ENCODE measurements at regions not wholly inside any gene's neighbourhood (a gene's known extent, or its start where the extent isn't known, plus 50 kb on each side); places are given as distances from the start of the nearest gene placed in this dataset.

DNA sequence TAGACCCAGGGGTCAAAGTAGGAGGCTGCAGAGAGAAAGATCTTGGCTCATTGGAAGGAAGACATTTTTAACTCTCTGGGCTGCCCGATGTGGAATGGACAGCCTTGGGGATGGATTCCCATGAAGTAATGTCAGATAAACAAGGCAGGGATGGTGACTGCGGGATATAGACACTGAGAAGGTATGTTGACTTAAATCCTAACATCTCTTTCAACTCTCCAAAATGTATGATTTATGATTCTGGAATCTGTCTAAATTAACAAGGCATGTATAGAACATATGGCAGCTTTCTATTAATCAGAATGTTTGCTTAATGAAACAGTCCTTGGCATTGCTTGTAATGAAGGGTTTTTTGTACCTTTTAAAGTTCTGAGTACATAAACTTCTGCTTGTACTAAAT is 56.1 kb upstream of the VSTM5 start:
- H3K4me1 Mint-ChIP-seq, result no peaks in the 10 kb centered on the region
- H3K36me3 Mint-ChIP-seq, result no peaks in the 10 kb centered on the region
- H3K4me1 ChIP-seq (ENCODE audit: control insufficient read depth, insufficient read depth, low read length), result no peaks in the 10 kb centered on the region
- peaks cover 0 to 13% of the 10 kb centered on the region in 2 donors for H3K27me3 Mint-ChIP-seq (ENCODE audit: low read depth in 2 of 2)
- H3K27ac Mint-ChIP-seq, result no peak overlapping the region
- H3K27ac ChIP-seq (ENCODE audit: low read length), result no peak overlapping the region
- no peak for ATAC-seq
- DNase-seq, result no peak
- no peaks in the 10 kb centered on the region for H3K9me3 ChIP-seq (ENCODE audit: control insufficient read depth, insufficient read depth, low read length)
- WGBS (ENCODE audit: insufficient coverage), result 89% methylated on average over 1 of the region's 2 CpGs
- H3K9me3 Mint-ChIP-seq, result peaks cover 0 to 3% of the 10 kb centered on the region in 2 donors
- no peak overlapping the region for H3K4me3 ChIP-seq (ENCODE audit: low read length)
- no peak overlapping the region for H3K4me3 Mint-ChIP-seq
- no peaks in the 10 kb centered on the region for H3K36me3 ChIP-seq (ENCODE audit: control insufficient read depth, insufficient read depth, low read length)
- intact Hi-C loops (cut with micrococcal nuclease), result no loop called here
- TF ChIP-seq, protein P1, sequence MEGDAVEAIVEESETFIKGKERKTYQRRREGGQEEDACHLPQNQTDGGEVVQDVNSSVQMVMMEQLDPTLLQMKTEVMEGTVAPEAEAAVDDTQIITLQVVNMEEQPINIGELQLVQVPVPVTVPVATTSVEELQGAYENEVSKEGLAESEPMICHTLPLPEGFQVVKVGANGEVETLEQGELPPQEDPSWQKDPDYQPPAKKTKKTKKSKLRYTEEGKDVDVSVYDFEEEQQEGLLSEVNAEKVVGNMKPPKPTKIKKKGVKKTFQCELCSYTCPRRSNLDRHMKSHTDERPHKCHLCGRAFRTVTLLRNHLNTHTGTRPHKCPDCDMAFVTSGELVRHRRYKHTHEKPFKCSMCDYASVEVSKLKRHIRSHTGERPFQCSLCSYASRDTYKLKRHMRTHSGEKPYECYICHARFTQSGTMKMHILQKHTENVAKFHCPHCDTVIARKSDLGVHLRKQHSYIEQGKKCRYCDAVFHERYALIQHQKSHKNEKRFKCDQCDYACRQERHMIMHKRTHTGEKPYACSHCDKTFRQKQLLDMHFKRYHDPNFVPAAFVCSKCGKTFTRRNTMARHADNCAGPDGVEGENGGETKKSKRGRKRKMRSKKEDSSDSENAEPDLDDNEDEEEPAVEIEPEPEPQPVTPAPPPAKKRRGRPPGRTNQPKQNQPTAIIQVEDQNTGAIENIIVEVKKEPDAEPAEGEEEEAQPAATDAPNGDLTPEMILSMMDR (IDR thresholded peaks at IDR 0.05), result no peak
- H3K27me3 ChIP-seq (ENCODE audit: control insufficient read depth, insufficient read depth, low read length), result no peaks in the 10 kb centered on the region

DNA sequence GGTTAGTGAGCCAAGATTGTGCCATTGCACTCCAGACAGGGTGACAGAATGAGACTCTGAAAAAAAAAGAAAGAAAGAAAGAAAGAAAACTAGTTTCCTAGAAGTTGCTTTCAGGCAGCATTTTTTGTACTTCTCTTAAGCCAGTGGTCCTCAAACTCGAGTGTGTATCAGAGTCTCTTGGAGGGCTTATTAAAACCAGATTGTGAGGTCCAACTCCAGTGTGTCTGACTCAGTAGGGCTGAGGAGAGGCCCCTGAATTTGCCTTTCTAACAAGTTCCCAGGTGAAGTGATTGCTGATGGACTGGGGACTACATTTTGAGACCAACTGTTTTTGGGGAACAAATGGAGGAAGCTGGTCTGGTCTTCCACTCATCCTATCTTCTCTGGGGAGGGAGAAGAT is 57.5 kb upstream of the VSTM5 start:
- Mint-ChIP-seq H3K4me3 (no peak overlapping the region), H3K36me3 (no peaks in the 10 kb centered on the region), H3K4me1 (no peaks in the 10 kb centered on the region), H3K27me3 (ENCODE audit: low read depth in 2 of 2) (peaks cover 0 to 9% of the 10 kb centered on the region in 2 donors), H3K9me3 (no peaks in the 10 kb centered on the region), H3K27ac (no peak overlapping the region)
- TF ChIP-seq, protein P1 (IDR thresholded peaks at IDR 0.05), result no peak
- ATAC-seq, result no peak
- H3K9me3 ChIP-seq (ENCODE audit: control insufficient read depth, insufficient read depth, low read length), result no peaks in the 10 kb centered on the region
- no peaks in the 10 kb centered on the region for H3K27me3 ChIP-seq (ENCODE audit: control insufficient read depth, insufficient read depth, low read length)
- H3K36me3 ChIP-seq (ENCODE audit: control insufficient read depth, insufficient read depth, low read length), result no peaks in the 10 kb centered on the region
- 57% methylated on average over 1 of the region's 1 CpG for WGBS (ENCODE audit: insufficient coverage)
- no peaks in the 10 kb centered on the region for H3K4me1 ChIP-seq (ENCODE audit: control insufficient read depth, insufficient read depth, low read length)
- no peak for DNase-seq
- H3K4me3 ChIP-seq (ENCODE audit: low read length), result no peak overlapping the region
- H3K27ac ChIP-seq (ENCODE audit: low read length), result no peak overlapping the region
- intact Hi-C loops (cut with micrococcal nuclease), result no loop called here

DNA sequence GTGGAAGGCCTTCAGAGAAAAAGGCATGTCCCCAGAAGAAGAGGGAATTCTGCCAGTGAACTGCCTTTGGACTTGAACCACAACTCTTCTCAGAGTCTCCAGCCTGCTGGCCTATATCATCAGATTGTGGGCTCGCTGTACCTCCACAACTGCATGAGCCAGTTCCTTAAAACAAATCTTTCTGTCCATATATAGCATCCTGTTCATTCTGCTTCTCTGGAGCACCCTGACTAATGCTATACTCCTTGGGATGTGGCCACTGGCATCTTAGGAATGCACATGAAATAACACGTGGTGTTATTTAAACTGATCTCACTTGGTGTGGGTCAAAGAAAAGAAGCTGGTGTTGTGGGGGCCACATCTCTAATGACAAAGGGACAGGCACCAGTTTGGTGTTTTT is 58.3 kb upstream of the VSTM5 start:
- Mint-ChIP-seq H3K27ac (no peak overlapping the region), H3K9me3 (no peaks in the 10 kb centered on the region), H3K27me3 (ENCODE audit: low read depth in 2 of 2) (peaks cover 0 to 8% of the 10 kb centered on the region in 2 donors), H3K4me1 (no peaks in the 10 kb centered on the region), H3K4me3 (no peak overlapping the region), H3K36me3 (no peaks in the 10 kb centered on the region)
- intact Hi-C loops (cut with micrococcal nuclease), result no loop called here
- no peaks in the 10 kb centered on the region for H3K27me3 ChIP-seq (ENCODE audit: control insufficient read depth, insufficient read depth, low read length)
- no peaks in the 10 kb centered on the region for H3K4me1 ChIP-seq (ENCODE audit: control insufficient read depth, insufficient read depth, low read length)
- H3K36me3 ChIP-seq (ENCODE audit: control insufficient read depth, insufficient read depth, low read length), result no peaks in the 10 kb centered on the region
- TF ChIP-seq, protein P1 (IDR thresholded peaks at IDR 0.05), result no peak
- no peaks in the 10 kb centered on the region for H3K9me3 ChIP-seq (ENCODE audit: control insufficient read depth, insufficient read depth, low read length)
- no peak overlapping the region for H3K27ac ChIP-seq (ENCODE audit: low read length)
- ATAC-seq (no peak), DNase-seq (no peak)
- no peak overlapping the region for H3K4me3 ChIP-seq (ENCODE audit: low read length)
- WGBS (ENCODE audit: insufficient coverage), result 64% methylated on average over 2 of the region's 2 CpGs

DNA sequence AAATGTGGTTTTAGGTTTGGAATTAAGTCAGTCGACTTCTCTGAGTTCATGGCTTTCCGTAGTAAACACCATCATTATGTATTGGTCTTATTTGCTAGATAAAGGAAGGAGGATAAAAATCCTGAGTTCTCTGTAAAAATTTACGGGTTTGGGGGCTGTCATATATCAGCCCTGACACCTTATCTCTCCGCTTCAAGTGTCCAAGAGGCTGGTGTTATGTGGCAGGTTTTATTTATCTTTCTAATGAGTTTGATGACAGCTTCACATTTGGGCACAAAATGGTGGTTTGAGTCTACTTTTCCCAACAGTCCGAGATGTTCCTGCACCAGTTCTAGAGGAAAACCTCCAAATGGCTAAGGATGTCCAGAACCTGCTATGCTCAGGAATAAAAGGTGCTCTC is 67.3 kb upstream of the VSTM5 start:
- no peak for DNase-seq
- Histone ChIP-seq H3K9me3 (ENCODE audit: control insufficient read depth, insufficient read depth, low read length) (no peaks in the 10 kb centered on the region), H3K27me3 (ENCODE audit: control insufficient read depth, insufficient read depth, low read length) (peaks cover 2% of the 10 kb centered on the region), H3K4me1 (ENCODE audit: control insufficient read depth, insufficient read depth, low read length) (no peaks in the 10 kb centered on the region), H3K27ac (ENCODE audit: low read length) (no peak overlapping the region), H3K36me3 (ENCODE audit: control insufficient read depth, insufficient read depth, low read length) (no peaks in the 10 kb centered on the region), H3K4me3 (ENCODE audit: low read length) (no peak overlapping the region)
- 76% methylated on average over 5 of the region's 5 CpGs for WGBS (ENCODE audit: insufficient coverage)
- intact Hi-C loops (cut with micrococcal nuclease), result no loop called here
- Mint-ChIP-seq H3K9me3 (peaks cover 0 to 3% of the 10 kb centered on the region in 2 donors), H3K27me3 (ENCODE audit: low read depth in 2 of 2) (peaks cover 16 to 26% of the 10 kb centered on the region in 2 donors), H3K4me1 (no peaks in the 10 kb centered on the region), H3K4me3 (no peak overlapping the region), H3K27ac (no peak overlapping the region), H3K36me3 (no peaks in the 10 kb centered on the region)
- ATAC-seq, result no peak
- TF ChIP-seq, protein P1 (IDR thresholded peaks at IDR 0.05), result no peak
